GOT3 (cell line): ENCODE measurements at regions not wholly inside any gene's neighbourhood (a gene's known extent, or its start where the extent isn't known, plus 50 kb on each side); places are given as distances from the start of the nearest gene placed in this dataset.

Experiments
- DNase-seq: peaks from one replicate; lab custom pipeline; 2025; ENCODE audit warnings: mixed read lengths; lab: John Stamatoyannopoulos, UW

DNA sequence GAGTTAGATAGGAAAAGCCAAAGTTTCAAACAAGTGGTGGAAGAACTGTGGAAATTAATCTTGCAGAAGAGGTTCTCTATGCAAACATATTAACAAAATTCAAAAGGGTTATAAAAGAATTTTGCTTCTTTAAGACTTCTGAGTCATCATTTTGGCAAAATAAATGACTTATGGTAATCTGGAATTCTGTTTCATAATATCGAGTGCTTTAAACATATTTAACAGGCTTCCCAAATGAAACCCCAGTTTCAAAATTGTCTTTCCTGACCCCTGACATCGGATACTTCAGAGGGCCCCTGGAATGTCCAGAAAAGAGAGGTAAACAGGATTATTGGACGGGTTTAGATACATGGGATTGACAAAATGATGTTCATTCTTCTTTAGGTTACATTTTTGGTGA is 444.6 kb downstream of the HTR7 start:
- DNase-seq = no peak

GRCh38 chr10:90414926-90415325 is 442.9 kb downstream of the HTR7 start:
- no peak for DNase-seq

GRCh38 chr10:90417029-90417428 is 440.8 kb downstream of the HTR7 start:
- DNase-seq = no peak

DNA sequence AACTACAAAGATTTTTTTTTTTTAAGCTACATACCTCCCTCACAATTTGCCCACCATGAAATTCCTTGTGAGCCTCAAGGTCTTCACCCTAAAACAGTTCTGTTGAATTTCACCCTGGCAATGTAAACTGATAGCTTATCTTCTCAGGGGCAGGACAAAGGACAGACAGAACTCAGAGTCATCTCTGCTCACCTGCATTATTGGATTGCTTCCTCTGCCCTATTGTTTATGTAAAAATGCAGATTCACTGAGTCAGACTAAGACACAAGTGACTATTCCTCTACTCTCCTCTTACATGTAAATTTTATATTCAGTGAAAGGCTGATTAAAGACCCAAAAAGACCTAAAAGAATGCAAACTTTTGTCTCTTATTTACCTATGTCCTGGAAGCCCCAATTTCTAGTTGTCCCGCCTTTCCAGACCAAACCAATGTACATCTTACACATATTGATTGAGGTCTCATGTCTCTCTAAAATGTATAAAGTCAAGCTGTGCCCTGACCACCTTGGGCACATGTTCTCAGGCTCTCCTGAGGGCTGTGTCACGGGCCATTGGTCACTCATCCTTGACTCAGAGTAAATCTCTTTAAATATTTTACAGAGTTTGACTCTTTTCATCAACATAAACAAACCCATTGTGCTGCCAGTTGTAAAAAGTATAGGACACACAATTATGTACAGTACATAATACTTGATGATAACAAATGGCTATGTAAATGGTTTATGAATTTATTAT is 440.2 kb downstream of the HTR7 start:
- DNase-seq = no peak

GRCh38 chr10:90418869-90419652 is 438.8 kb downstream of the HTR7 start:
- DNase-seq = no peak

DNA sequence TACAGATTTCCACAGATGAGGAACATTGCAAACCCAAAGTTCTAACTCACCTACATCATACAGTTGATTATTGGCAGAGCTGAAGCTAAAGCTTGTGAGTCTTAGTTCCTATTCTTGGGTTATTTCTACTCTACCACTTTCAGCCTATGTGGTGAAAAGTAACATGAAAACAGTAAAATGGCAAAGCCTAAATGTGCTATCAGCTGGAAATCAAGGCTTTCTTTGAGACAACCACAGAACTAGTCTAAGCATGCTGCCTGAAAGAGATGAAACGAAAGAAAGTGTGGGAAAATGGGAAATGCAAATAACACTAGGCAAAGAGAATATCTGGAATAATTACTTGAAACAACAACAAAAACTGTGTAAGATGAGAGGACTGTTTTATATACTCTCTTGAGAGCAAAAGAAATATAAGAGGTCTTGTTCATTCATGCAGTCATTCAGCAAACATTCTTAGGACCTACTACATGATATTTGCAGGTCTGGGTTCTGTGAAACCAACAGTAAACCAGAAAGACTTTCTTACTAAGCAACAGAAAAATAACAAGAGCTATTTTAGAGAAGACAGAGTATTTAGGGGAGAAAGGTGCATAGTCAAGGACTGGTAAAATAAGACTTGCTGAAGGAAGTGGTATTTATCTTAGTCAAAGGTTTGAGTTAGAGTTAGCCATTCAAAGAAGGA is 437.1 kb downstream of the HTR7 start:
- no peak for DNase-seq

DNA sequence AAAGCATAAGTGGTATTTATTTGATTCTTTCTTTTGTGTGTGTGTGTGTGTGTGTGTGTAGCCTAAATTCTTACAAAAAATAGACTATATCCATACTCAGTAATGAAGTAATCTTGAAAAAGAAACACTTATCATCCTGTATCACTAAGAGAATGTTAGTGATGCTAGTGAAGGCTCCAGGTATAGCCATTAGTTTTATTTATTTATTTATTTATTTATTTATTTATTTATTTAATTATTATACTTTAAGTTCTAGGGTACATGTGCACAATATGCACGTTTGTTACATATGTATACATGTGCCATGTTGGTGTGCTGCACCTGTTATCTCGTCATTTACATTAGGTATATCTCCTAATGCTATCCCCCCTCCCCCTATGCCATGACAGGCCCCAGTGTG is 436.0 kb downstream of the HTR7 start:
- DNase-seq = no peak

GRCh38 chr10:90424730-90425129 is 433.1 kb downstream of the HTR7 start:
- no peak for DNase-seq

GRCh38 chr10:90430186-90430585 is 427.7 kb downstream of the HTR7 start:
- no peak for DNase-seq

GRCh38 chr10:90432866-90433265 is 425.0 kb downstream of the HTR7 start:
- no peak for DNase-seq

DNA sequence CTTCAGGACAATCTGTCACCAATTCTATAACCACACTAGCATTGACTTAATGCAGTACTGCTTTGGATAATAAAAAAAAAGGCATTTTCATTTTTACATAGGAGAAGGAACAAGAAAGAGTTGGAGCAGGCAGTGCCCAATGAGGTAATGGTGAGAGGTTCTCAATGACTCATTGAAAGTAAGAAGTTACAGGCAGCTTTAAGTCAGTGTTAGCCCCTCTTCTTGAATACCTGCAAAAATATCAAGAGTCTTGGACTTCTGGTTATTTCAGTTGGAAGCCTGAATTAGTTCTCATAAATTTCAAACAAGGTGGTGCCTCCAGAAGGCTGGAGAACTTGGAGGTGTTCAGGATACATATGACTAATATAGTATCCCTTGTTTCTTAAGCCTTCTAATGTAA is 422.5 kb downstream of the HTR7 start:
- no peak for DNase-seq

- DNase-seq = no peak
Observed at GRCh38 chr10:90437452-90437851, 420.4 kb downstream of the HTR7 start.

- no peak for DNase-seq
Observed at GRCh38 chr10:90440870-90441269, 417.0 kb downstream of the HTR7 start.

DNA sequence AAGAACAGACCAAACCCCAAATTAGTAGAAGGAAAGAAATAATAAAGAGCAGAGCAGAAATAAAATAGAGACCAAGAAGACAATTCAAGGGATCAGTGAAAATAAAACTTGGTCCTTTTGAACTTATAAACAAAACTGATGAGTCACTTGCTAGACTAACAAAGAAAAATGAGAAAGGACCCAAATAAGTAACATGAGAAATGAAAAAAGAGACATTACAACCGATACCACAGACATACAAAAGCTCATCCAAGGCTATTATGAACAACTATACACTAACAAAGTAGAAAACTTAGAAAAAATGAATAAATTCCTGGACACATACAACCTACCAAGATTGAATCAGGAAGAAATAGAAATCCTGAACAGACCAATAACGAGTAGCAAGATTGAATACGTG is 414.5 kb downstream of the HTR7 start:
- DNase-seq = no peak

DNA sequence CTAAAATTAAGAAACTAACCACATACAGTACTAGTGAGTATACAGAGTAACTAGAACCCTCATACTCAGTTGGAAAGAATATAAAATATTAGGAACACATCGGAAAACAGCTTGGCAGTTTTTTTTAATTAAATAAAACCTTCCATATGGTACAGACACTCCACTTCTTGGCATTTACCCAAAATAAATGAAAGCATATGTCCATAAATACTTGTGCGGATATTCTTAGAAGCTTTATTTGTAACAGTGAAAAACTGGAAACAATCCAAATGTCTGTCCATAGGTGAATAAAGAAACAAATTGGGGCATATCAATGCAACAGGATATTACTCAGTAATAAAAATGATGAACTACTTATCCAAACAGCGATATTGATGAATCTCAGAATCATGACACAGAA is 410.0 kb downstream of the HTR7 start:
- DNase-seq = no peak

DNA sequence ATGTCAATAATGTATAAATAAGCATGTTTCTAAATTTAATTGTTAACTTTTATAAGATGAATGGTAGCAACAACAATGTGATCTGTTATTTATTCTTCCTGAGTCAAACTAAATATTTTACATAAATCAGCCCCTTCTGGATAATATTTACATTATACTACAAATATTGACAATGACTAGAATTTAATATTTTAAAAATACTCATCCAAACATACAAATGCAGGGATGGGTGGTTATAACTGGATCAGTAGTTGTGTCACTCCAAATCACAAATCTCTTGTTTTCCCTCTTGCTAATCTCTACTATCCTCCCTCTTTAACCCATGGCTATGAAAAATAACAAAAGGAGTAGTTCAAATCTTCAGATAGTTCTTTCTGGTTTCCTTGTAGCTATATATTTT is 407.0 kb downstream of the HTR7 start:
- DNase-seq = no peak

DNA sequence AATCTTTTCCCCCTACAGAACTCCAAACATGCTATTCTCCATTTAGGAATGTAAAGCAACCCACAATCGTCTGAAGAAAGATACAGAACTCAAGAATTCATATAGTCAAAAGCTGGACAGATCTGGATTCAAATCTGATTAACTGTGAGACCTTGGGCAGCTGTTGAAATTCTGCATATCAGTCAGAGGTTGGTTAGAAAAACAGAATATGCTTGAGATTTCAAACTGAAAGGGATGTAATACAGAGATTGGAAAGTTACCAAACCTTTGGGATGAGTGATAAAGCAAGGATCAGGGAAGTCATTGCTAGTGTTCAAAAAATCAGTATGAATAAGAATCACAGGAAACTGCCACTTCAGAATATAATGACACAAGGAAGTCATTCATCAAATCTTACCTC is 406.6 kb downstream of the HTR7 start:
- DNase-seq = no peak

- no peak for DNase-seq
Observed at GRCh38 chr10:90458054-90458453, 399.8 kb downstream of the HTR7 start.

DNA sequence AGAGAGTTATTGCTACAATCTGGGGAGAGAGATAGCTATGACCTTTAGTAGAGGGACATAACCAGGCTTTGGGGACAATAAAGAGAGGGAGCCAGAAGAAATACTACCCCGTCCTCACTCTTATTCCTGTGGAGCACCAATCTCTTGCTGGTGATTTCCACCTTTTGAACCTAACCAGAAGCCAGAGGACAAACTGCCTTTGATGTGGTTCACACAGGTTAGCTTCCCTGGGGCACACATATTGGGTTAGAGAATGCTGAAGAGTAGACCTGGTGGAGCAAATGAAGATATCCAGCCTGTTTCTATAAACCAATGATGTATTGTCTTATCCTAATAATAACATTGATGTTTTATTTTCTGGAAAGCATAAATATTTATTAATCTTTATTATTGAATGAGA is 399.3 kb downstream of the HTR7 start:
- DNase-seq = no peak

DNA sequence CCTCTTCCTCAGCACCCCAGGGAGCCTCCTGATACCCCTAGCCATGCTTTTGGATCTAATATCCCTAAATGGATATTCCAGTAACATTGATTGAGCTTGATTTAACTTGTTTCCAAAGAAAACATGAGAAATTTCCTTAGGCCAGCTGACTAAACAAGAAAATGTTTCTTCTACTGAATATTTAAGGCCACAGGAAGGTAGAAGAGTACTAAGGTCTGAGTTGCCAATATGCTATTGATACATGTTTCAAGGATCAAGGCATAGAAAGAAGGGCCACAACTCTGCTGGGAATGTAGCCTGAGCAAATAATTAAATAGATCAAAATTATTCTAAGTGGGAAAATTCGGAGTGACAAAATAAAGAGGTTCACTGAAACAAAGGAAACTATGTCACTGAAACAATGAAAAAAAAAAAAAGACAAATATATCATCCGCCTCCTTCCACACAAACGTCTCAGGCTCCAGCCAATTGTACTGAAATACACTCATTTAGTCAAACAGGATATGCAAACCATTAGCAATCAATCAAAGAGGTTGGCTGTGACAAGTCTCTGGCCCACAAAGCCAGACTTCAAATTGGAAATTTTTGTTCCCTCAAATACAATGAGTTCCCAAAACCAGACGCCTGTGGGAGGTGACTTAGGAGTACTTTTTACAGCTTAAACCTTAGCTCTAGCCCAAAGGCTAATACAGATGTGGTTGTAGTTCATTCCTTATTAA is 396.2 kb downstream of the HTR7 start:
- DNase-seq = no peak

- no peak for DNase-seq
Observed at GRCh38 chr10:90462749-90463470, 394.9 kb downstream of the HTR7 start.

DNA sequence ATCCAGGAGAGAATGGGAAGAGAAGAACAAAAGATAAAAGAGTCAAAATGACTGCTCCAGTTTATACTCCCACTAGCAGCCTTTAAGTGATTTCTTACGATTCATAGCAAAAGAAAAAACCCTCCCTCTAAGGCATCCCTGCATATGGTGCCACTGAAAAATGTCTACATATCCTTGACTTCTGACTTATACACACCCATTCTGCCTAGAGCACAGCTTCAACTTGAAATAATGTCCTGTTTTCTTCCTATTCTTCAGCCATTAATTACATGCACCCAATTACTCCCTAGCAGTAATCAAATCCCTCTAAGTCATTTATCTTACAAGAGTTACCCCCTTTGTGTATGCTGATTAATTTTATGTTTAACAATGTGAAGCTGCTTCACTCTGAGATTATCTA is 393.5 kb downstream of the HTR7 start:
- no peak for DNase-seq
